ENCODE measurements at regions not wholly inside any gene's neighbourhood (a gene's known extent, or its start where the extent isn't known, plus 50 kb on each side); places are given as distances from the start of the nearest gene placed in this dataset.

- TF ChIP-seq CTCF (IDR thresholded peaks at IDR 0.05) (no peak), POLR2A (IDR thresholded peaks at IDR 0.05) (no peak)
Observed at GRCh38 chr7:89943525-89944050, 210.7 kb upstream of the STEAP1 start.

All from right lobe of liver (tissue), 4 donors.